Esophagus muscularis mucosa (tissue), 4 donors: ENCODE measurements at regions not wholly inside any gene's neighbourhood (a gene's known extent, or its start where the extent isn't known, plus 50 kb on each side); places are given as distances from the start of the nearest gene placed in this dataset.

Source experiments
- CTCF ChIP-seq, 3 experiments: fragments of 200-600 bp in 2 of 3; fragments of 450-650 bp in 1 of 3; sonication (generic) in 2 of 3; IDR thresholded peaks; one replicate each; pipeline ENCODE4 v1.5.1; 2017 to 2019; ENCODE audit warnings: antibody characterized with exemption in 3 of 3, mild to moderate bottlenecking in 2 of 3, moderate library complexity in 1 of 3
- EP300 ChIP-seq: sonication (generic); formaldehyde crosslinking; IDR thresholded peaks from one replicate; pipeline ENCODE4 v1.6.1; 2017; ENCODE audit warnings: antibody characterized with exemption
- POLR2A ChIP-seq: fragments of 450-650 bp; IDR thresholded peaks from one replicate; pipeline ENCODE4 v1.6.1; 2017; ENCODE audit warnings: antibody characterized with exemption, moderate library complexity, mild to moderate bottlenecking, low read depth
- POLR2AphosphoS5 ChIP-seq, 2 donors: sonication (generic); formaldehyde crosslinking; IDR thresholded peaks; one replicate each; pipeline ENCODE4 v1.6.1; 2017; ENCODE audit warnings: antibody characterized with exemption in 2 of 2

- TF ChIP-seq CTCF (IDR thresholded peaks at IDR 0.05) (no peak), POLR2A (no peak), POLR2AphosphoS5 (IDR thresholded peaks at IDR 0.05) (no peak), EP300 (no peak)
These were observed 255.2 kb upstream of the POT1 start for GRCh38 chr7:125184801-125185200.
